HEK293 (cell line): ENCODE measurements at regions not wholly inside any gene's neighbourhood (a gene's known extent, or its start where the extent isn't known, plus 50 kb on each side); places are given as distances from the start of the nearest gene placed in this dataset.

Experiments
- CTCF ChIA-PET: fragments of 350-600 bp; formaldehyde crosslinking; extraction: SDS; loops from one replicate; lab custom pipeline; 2021; ENCODE audit warnings: antibody characterized with exemption; lab: Yijun Ruan, JAX
- POLR2A ChIA-PET: fragments of 300-600 bp; formaldehyde crosslinking; extraction: SDS; loops from one replicate; lab custom pipeline; 2020; ENCODE audit warnings: antibody characterized with exemption, inconsistent platforms; lab: Yijun Ruan, JAX
- H3K27ac ChIP-seq: fragments of 200-500 bp; sonication (Bioruptor generic); 2 replicates; pipeline ENCODE4 v1.5.1; 2014; ENCODE audit warnings: low read depth, low read length, control low read depth, inconsistent platforms; ENCODE audit errors: extremely low read depth
- H3K36me3 ChIP-seq, 2 experiments: fragments of 200-500 bp in 1 of 2; sonication (Bioruptor generic) in 1 of 2; 1 replicate in 1 of 2; 2 replicates in 1 of 2; pipeline ENCODE4 v1.5.1; 2014 to 2017; ENCODE audit warnings: inconsistent platforms in 2 of 2, low read length in 2 of 2; ENCODE audit not compliant: control insufficient read depth in 2 of 2, insufficient read depth in 1 of 2
- H3K4me1 ChIP-seq: fragments of 200-500 bp; sonication (Bioruptor generic); 2 replicates; pipeline ENCODE4 v1.5.1; 2014; ENCODE audit warnings: mild to moderate bottlenecking, low read length, inconsistent platforms; ENCODE audit not compliant: control insufficient read depth, insufficient read depth
- H3K4me3 ChIP-seq: 2 replicates; pipeline ENCODE4 v1.5.1; 2011; ENCODE audit warnings: low read depth, mild to moderate bottlenecking, control low read depth, low read length, moderate library complexity
- H3K9me3 ChIP-seq: fragments of 200-500 bp; sonication (Bioruptor generic); 2 replicates; pipeline ENCODE4 v1.5.1; 2014; ENCODE audit warnings: low read depth, low read length, inconsistent platforms; ENCODE audit not compliant: control insufficient read depth, insufficient read depth
- GLIS2 ChIP-seq: fragments of 450-650 bp; formaldehyde crosslinking; IDR thresholded peaks from 2 replicates; pipeline ENCODE4 v1.5.1; 2016; ENCODE audit warnings: missing biosample characterization, missing genetic modification characterization
- HOXC10 ChIP-seq: sonication (generic); formaldehyde crosslinking; IDR thresholded peaks from 2 replicates; pipeline ENCODE4 v1.8.1; 2023; ENCODE audit warnings: mild to moderate bottlenecking, missing genetic modification reagents
- KLF9 ChIP-seq: fragments of 450-650 bp; formaldehyde crosslinking; IDR thresholded peaks from 2 replicates; pipeline ENCODE4 v1.5.1; 2016; ENCODE audit warnings: missing biosample characterization, missing genetic modification characterization, low read depth
- MZF1 ChIP-seq: fragments of 450-650 bp; formaldehyde crosslinking; IDR thresholded peaks from 2 replicates; pipeline ENCODE4 v1.5.1; 2017; ENCODE audit warnings: missing biosample characterization, missing genetic modification characterization, borderline replicate concordance
- PATZ1 ChIP-seq: fragments of 450-650 bp; formaldehyde crosslinking; IDR thresholded peaks from 2 replicates; pipeline ENCODE4 v1.5.1; 2016; ENCODE audit warnings: missing biosample characterization, missing genetic modification characterization
- PRDM1 ChIP-seq: fragments of 450-650 bp; formaldehyde crosslinking; IDR thresholded peaks from 2 replicates; pipeline ENCODE4; 2016; ENCODE audit warnings: missing biosample characterization, missing genetic modification characterization
- SCRT1 ChIP-seq: fragments of 450-650 bp; formaldehyde crosslinking; IDR thresholded peaks from 2 replicates; pipeline ENCODE4 v1.5.1; 2016; ENCODE audit warnings: missing biosample characterization, missing genetic modification characterization, borderline replicate concordance
- ZFP37 ChIP-seq: fragments of 450-650 bp; formaldehyde crosslinking; IDR thresholded peaks from 2 replicates; pipeline ENCODE4 v1.5.1; 2016; ENCODE audit warnings: missing biosample characterization, missing genetic modification characterization
- ZNF112 ChIP-seq: fragments of 450-650 bp; formaldehyde crosslinking; IDR thresholded peaks from 2 replicates; pipeline ENCODE4 v1.5.0; 2017; ENCODE audit warnings: missing biosample characterization, missing genetic modification characterization
- ZNF121 ChIP-seq: fragments of 450-650 bp; formaldehyde crosslinking; IDR thresholded peaks from 2 replicates; pipeline ENCODE4 v1.5.1; 2016; ENCODE audit warnings: missing biosample characterization, missing genetic modification characterization
- ZNF138 ChIP-seq: fragments of 450-650 bp; formaldehyde crosslinking; IDR thresholded peaks from 2 replicates; pipeline ENCODE4 v1.5.1; 2016; ENCODE audit warnings: missing biosample characterization, missing genetic modification characterization, borderline replicate concordance
- ZNF140 ChIP-seq: fragments of 450-650 bp; formaldehyde crosslinking; IDR thresholded peaks from 2 replicates; pipeline ENCODE4 v1.5.1; 2016; ENCODE audit warnings: missing biosample characterization, missing genetic modification characterization
- ZNF19 ChIP-seq: fragments of 450-650 bp; formaldehyde crosslinking; IDR thresholded peaks from 2 replicates; pipeline ENCODE4; 2016; ENCODE audit warnings: missing biosample characterization, missing genetic modification characterization, low read depth
- ZNF354C ChIP-seq: fragments of 450-650 bp; formaldehyde crosslinking; IDR thresholded peaks from 2 replicates; pipeline ENCODE4 v1.5.1; 2016; ENCODE audit warnings: missing biosample characterization, missing genetic modification characterization, low read depth, borderline replicate concordance
- ZNF37A ChIP-seq: fragments of 450-650 bp; IDR thresholded peaks from 2 replicates; pipeline ENCODE4 v1.5.1; 2018; ENCODE audit warnings: missing biosample characterization, missing genetic modification characterization
- ZNF529 ChIP-seq: fragments of 450-650 bp; formaldehyde crosslinking; IDR thresholded peaks from 2 replicates; pipeline ENCODE4 v1.5.1; 2017; ENCODE audit warnings: missing genetic modification characterization, missing biosample characterization; ENCODE audit not compliant: insufficient replicate concordance
- ZNF549 ChIP-seq: fragments of 450-650 bp; IDR thresholded peaks from 2 replicates; pipeline ENCODE4 v1.5.1; 2018; ENCODE audit warnings: missing biosample characterization, missing genetic modification characterization, mild to moderate bottlenecking, inconsistent platforms, moderate library complexity
- ZNF76 ChIP-seq: fragments of 450-650 bp; formaldehyde crosslinking; IDR thresholded peaks from 2 replicates; pipeline ENCODE4; 2016; ENCODE audit warnings: low read depth, missing biosample characterization, missing genetic modification characterization, borderline replicate concordance
- TF ChIP-seq, protein P1 (sequence below): fragments of 450-650 bp; formaldehyde crosslinking; IDR thresholded peaks from 2 replicates; pipeline ENCODE4 v1.5.1; 2016; ENCODE audit warnings: missing biosample characterization, missing genetic modification characterization
- TF ChIP-seq, protein P2 (sequence below): fragments of 450-650 bp; formaldehyde crosslinking; IDR thresholded peaks from 2 replicates; pipeline ENCODE4 v1.5.1; 2016; ENCODE audit warnings: missing biosample characterization, missing genetic modification characterization
- TF ChIP-seq, protein P3 (sequence below): fragments of 450-650 bp; formaldehyde crosslinking; conservative IDR thresholded peaks from 2 replicates; pipeline ENCODE4 v1.5.1; 2016; ENCODE audit warnings: low read depth, missing biosample characterization, missing genetic modification characterization
- TF ChIP-seq, protein P4 (sequence below): fragments of 450-650 bp; formaldehyde crosslinking; IDR thresholded peaks from 2 replicates; pipeline ENCODE4 v1.5.1; 2017; ENCODE audit warnings: missing biosample characterization, missing genetic modification characterization

- no peaks in the 10 kb centered on the region for H3K4me1 ChIP-seq
- TF ChIP-seq, protein P1, sequence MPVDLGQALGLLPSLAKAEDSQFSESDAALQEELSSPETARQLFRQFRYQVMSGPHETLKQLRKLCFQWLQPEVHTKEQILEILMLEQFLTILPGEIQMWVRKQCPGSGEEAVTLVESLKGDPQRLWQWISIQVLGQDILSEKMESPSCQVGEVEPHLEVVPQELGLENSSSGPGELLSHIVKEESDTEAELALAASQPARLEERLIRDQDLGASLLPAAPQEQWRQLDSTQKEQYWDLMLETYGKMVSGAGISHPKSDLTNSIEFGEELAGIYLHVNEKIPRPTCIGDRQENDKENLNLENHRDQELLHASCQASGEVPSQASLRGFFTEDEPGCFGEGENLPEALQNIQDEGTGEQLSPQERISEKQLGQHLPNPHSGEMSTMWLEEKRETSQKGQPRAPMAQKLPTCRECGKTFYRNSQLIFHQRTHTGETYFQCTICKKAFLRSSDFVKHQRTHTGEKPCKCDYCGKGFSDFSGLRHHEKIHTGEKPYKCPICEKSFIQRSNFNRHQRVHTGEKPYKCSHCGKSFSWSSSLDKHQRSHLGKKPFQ (tag by site-specific recombination): no peak
- TF ChIP-seq ZNF549 (tag by site-specific recombination) (no peak), ZNF112 (tag by site-specific recombination) (no peak), ZNF76 (tag by site-specific recombination) (no peak), PATZ1 (tag by site-specific recombination) (no peak), SCRT1 (tag by site-specific recombination) (no peak), ZNF138 (tag by site-specific recombination) (no peak), ZNF140 (tag by site-specific recombination) (no peak), GLIS2 (tag by site-specific recombination) (no peak), ZFP37 (tag by site-specific recombination) (no peak), ZNF529 (tag by site-specific recombination) (no peak)
- TF ChIP-seq, protein P2, sequence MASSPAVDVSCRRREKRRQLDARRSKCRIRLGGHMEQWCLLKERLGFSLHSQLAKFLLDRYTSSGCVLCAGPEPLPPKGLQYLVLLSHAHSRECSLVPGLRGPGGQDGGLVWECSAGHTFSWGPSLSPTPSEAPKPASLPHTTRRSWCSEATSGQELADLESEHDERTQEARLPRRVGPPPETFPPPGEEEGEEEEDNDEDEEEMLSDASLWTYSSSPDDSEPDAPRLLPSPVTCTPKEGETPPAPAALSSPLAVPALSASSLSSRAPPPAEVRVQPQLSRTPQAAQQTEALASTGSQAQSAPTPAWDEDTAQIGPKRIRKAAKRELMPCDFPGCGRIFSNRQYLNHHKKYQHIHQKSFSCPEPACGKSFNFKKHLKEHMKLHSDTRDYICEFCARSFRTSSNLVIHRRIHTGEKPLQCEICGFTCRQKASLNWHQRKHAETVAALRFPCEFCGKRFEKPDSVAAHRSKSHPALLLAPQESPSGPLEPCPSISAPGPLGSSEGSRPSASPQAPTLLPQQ (tag by site-specific recombination): no peak
- TF ChIP-seq, protein P3, sequence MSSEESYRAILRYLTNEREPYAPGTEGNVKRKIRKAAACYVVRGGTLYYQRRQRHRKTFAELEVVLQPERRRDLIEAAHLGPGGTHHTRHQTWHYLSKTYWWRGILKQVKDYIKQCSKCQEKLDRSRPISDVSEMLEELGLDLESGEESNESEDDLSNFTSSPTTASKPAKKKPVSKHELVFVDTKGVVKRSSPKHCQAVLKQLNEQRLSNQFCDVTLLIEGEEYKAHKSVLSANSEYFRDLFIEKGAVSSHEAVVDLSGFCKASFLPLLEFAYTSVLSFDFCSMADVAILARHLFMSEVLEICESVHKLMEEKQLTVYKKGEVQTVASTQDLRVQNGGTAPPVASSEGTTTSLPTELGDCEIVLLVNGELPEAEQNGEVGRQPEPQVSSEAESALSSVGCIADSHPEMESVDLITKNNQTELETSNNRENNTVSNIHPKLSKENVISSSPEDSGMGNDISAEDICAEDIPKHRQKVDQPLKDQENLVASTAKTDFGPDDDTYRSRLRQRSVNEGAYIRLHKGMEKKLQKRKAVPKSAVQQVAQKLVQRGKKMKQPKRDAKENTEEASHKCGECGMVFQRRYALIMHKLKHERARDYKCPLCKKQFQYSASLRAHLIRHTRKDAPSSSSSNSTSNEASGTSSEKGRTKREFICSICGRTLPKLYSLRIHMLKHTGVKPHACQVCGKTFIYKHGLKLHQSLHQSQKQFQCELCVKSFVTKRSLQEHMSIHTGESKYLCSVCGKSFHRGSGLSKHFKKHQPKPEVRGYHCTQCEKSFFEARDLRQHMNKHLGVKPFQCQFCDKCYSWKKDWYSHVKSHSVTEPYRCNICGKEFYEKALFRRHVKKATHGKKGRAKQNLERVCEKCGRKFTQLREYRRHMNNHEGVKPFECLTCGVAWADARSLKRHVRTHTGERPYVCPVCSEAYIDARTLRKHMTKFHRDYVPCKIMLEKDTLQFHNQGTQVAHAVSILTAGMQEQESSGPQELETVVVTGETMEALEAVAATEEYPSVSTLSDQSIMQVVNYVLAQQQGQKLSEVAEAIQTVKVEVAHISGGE (tag by site-specific recombination): no peak
- CTCF ChIA-PET: interaction anchor here (0.6 kb wide), 1 partner anchor 542 kb away, joined by 3 read pairs; no protein-coding TSS in a partner anchor
- no peaks in the 10 kb centered on the region for H3K36me3 ChIP-seq
- H3K9me3 ChIP-seq: no peaks in the 10 kb centered on the region
- H3K4me3 ChIP-seq: no peak overlapping the region
- POLR2A ChIA-PET: no interaction called here
- H3K27ac ChIP-seq: no peak overlapping the region
Measured at GRCh38 chr18:40692871-40693270, 1262.2 kb upstream of the PIK3C3 start.

- Histone ChIP-seq H3K27ac (no peak overlapping the region), H3K9me3 (no peaks in the 10 kb centered on the region), H3K36me3 (no peaks in the 10 kb centered on the region), H3K4me1 (no peaks in the 10 kb centered on the region), H3K4me3 (no peak overlapping the region)
- CTCF ChIA-PET: no interaction called here
- POLR2A ChIA-PET: no interaction called here
- TF ChIP-seq MZF1 (no peak), ZNF37A (tag by site-specific recombination) (no peak), KLF9 (tag by site-specific recombination) (no peak), PRDM1 (tag by site-specific recombination) (no peak), ZNF354C (tag by site-specific recombination) (no peak), ZNF121 (no peak), ZNF19 (no peak), HOXC10 (CRISPR knock-in tag) (no peak)
- TF ChIP-seq, protein P4, sequence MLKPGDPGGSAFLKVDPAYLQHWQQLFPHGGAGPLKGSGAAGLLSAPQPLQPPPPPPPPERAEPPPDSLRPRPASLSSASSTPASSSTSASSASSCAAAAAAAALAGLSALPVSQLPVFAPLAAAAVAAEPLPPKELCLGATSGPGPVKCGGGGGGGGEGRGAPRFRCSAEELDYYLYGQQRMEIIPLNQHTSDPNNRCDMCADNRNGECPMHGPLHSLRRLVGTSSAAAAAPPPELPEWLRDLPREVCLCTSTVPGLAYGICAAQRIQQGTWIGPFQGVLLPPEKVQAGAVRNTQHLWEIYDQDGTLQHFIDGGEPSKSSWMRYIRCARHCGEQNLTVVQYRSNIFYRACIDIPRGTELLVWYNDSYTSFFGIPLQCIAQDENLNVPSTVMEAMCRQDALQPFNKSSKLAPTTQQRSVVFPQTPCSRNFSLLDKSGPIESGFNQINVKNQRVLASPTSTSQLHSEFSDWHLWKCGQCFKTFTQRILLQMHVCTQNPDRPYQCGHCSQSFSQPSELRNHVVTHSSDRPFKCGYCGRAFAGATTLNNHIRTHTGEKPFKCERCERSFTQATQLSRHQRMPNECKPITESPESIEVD (tag by site-specific recombination): no peak
Measured at GRCh38 chr18:40690062-40690461, 1265.0 kb upstream of the PIK3C3 start.
